ENCODE measurements at regions not wholly inside any gene's neighbourhood (a gene's known extent, or its start where the extent isn't known, plus 50 kb on each side); places are given as distances from the start of the nearest gene placed in this dataset.

- DNase-seq: no peak
Measured at GRCh38 chr1:229984310-229984991, 82.6 kb upstream of the GALNT2 start.

GRCh38 chr1:229984992-229985612 is 81.9 kb upstream of the GALNT2 start:
- DNase-seq: no peak

GRCh38 chr1:229985613-229986010 is 81.4 kb upstream of the GALNT2 start:
- no peak for DNase-seq

- no peak for DNase-seq
Measured at GRCh38 chr1:229986737-229987337, 80.2 kb upstream of the GALNT2 start.

- no peak for DNase-seq
Measured at GRCh38 chr1:229987953-229988352, 79.1 kb upstream of the GALNT2 start.

GRCh38 chr1:229988534-229988933 is 78.5 kb upstream of the GALNT2 start:
- no peak for DNase-seq

- no peak for DNase-seq
Measured at GRCh38 chr1:229989591-229990248, 77.3 kb upstream of the GALNT2 start.

- DNase-seq: no peak
Measured at GRCh38 chr1:229990326-229990725, 76.7 kb upstream of the GALNT2 start.

- no peak for DNase-seq
Measured at GRCh38 chr1:229991104-229991513, 75.9 kb upstream of the GALNT2 start.

GRCh38 chr1:229991724-229992333 is 75.2 kb upstream of the GALNT2 start:
- DNase-seq: no peak

- no peak for DNase-seq
Measured at GRCh38 chr1:229993060-229993459, 74.0 kb upstream of the GALNT2 start.

GRCh38 chr1:229993894-229994293 is 73.1 kb upstream of the GALNT2 start:
- no peak for DNase-seq

GRCh38 chr1:229999004-229999670 is 67.9 kb upstream of the GALNT2 start:
- DNase-seq: no peak

- DNase-seq: no peak
Measured at GRCh38 chr1:230000493-230001184, 66.4 kb upstream of the GALNT2 start.

GRCh38 chr1:230002164-230002803 is 64.8 kb upstream of the GALNT2 start:
- no peak for DNase-seq

- no peak for DNase-seq
Measured at GRCh38 chr1:230003409-230003808, 63.6 kb upstream of the GALNT2 start.

- no peak for DNase-seq
Measured at GRCh38 chr1:230005040-230005439, 62.0 kb upstream of the GALNT2 start.

GRCh38 chr1:230008721-230009120 is 58.3 kb upstream of the GALNT2 start:
- no peak for DNase-seq

- no peak for DNase-seq
Measured at GRCh38 chr1:230009611-230010313, 57.3 kb upstream of the GALNT2 start.

- DNase-seq: no peak
Measured at GRCh38 chr1:230010603-230011332, 56.3 kb upstream of the GALNT2 start.

All from activated T-cell treated with anti-CD3 and anti-CD28 coated beads for 4 hours (primary cell).